ENCODE measurements at regions not wholly inside any gene's neighbourhood (a gene's known extent, or its start where the extent isn't known, plus 50 kb on each side); places are given as distances from the start of the nearest gene placed in this dataset.

DNA sequence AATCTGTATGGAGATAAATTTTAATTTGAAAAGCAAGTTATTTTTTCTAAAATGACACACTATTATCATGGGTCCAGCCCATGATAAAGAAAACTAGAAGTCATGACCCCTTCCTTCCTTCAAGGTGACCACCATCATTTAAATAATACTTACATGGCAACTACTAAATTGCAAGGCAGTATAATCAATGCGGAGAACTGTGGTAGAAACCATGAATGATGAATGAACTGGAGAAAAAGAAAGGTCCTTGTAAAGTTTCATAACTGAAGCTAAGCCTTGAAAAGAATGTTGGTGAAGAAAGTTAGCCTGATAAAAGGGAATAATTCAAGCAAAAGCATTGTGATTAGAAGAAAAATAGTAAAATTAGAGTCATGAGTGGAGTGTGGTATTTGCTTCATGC lies 222.9 kb upstream of the TBC1D5 start:
- Histone ChIP-seq H3K4me1 (no peaks in the 10 kb centered on the region), H3K4me3 (no peak overlapping the region), H3K27ac (no peak overlapping the region), H3K36me3 (no peaks in the 10 kb centered on the region), H3K27me3 (no peaks in the 10 kb centered on the region), H3K9me3 (no peaks in the 10 kb centered on the region)
- TF ChIP-seq POLR2AphosphoS5 (IDR thresholded peaks at IDR 0.05) (no peak), POLR2A (IDR thresholded peaks at IDR 0.05) (no peak), CTCF (IDR thresholded peaks at IDR 0.05) (no peak), EP300 (IDR thresholded peaks at IDR 0.05) (no peak)
- WGBS, 5 donors, result 41 to 93% (median 89%) methylated on average over 1 of the region's 1 CpG
- intact Hi-C loops (cut with DNase I; ENCODE audit: low total_unique reads), result no loop called here
- no peak for DNase-seq

DNA sequence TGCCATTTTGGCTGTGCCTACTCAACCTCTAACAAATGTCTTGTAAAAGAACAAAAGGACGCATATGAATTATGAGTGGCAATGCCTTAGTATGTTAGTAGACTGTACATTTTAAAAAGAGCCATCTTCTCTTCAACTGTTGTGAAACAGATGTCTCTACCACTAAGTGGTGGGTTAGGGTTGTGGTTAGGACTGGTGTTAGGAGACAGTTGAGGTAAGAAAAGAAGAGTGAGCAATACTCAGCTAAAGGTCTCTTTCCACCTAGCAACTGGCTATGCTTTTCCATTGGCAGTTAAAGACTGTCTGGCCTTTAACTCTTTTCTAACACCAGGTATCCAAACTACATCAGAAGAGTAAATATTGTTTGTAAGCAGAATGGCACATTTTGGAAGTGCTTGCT lies 221.7 kb upstream of the TBC1D5 start:
- Histone ChIP-seq H3K4me3 (no peak overlapping the region), H3K36me3 (no peaks in the 10 kb centered on the region), H3K4me1 (no peaks in the 10 kb centered on the region), H3K27ac (no peak overlapping the region), H3K27me3 (no peaks in the 10 kb centered on the region), H3K9me3 (no peaks in the 10 kb centered on the region)
- DNase-seq, result no peak
- intact Hi-C loops (cut with DNase I; ENCODE audit: low total_unique reads), result no loop called here
- TF ChIP-seq CTCF (IDR thresholded peaks at IDR 0.05), result no peak
- no peak for TF ChIP-seq POLR2A (IDR thresholded peaks at IDR 0.05)
- TF ChIP-seq EP300 (IDR thresholded peaks at IDR 0.05), result no peak
- no peak for TF ChIP-seq POLR2AphosphoS5 (IDR thresholded peaks at IDR 0.05)
- 71 to 90% (median 87%) methylated on average over 1 of the region's 1 CpG for WGBS, 5 donors

GRCh38 chr3:17955411-17955810 lies 213.0 kb upstream of the TBC1D5 start:
- Histone ChIP-seq H3K36me3 (no peaks in the 10 kb centered on the region), H3K9me3 (no peaks in the 10 kb centered on the region), H3K4me1 (no peaks in the 10 kb centered on the region), H3K4me3 (no peak overlapping the region), H3K27ac (no peak overlapping the region), H3K27me3 (no peaks in the 10 kb centered on the region)
- DNase-seq, result no peak
- no peak for TF ChIP-seq POLR2AphosphoS5 (IDR thresholded peaks at IDR 0.05)
- intact Hi-C loops (cut with DNase I; ENCODE audit: low total_unique reads), result no loop called here

GRCh38 chr3:17954801-17955200 lies 212.4 kb upstream of the TBC1D5 start:
- H3K27me3 ChIP-seq, result no peaks in the 10 kb centered on the region
- intact Hi-C loops (cut with DNase I; ENCODE audit: low total_unique reads), result no loop called here
- DNase-seq, result no peak
- no peak for TF ChIP-seq POLR2A (IDR thresholded peaks at IDR 0.05)
- no peak for TF ChIP-seq CTCF (IDR thresholded peaks at IDR 0.05)
- no peak for TF ChIP-seq POLR2AphosphoS5 (IDR thresholded peaks at IDR 0.05)
- no peak for TF ChIP-seq EP300 (IDR thresholded peaks at IDR 0.05)
- no peaks in the 10 kb centered on the region for H3K9me3 ChIP-seq
- H3K4me1 ChIP-seq, result no peaks in the 10 kb centered on the region
- WGBS, 5 donors, result 67 to 100% (median 88%) methylated on average over 1 of the region's 1 CpG
- no peak overlapping the region for H3K4me3 ChIP-seq
- H3K36me3 ChIP-seq, result no peaks in the 10 kb centered on the region
- no peak overlapping the region for H3K27ac ChIP-seq

DNA sequence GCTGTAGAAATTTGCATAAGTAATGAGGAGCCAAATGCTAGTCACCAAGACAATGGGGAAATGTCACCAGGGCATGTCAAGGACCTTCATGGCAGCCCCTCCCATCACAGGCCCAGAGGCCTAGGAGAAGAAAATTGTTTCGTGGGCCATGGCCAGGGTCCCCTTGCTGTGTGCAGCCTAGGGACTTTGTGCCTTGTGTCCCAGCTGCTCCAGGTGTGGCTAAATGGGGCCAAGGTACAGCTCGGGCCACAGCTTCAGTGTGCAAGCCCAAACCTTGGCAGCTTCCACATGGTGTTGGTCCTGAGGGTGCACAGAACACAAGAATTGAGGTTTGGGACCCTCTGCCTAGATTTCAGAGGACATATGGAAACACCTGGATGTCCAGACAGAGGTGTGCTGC lies 208.8 kb upstream of the TBC1D5 start:
- WGBS, 5 donors, result 75 to 100% (median 87%) methylated on average over 2 of the region's 2 CpGs
- TF ChIP-seq POLR2AphosphoS5 (IDR thresholded peaks at IDR 0.05) (no peak), POLR2A (IDR thresholded peaks at IDR 0.05) (no peak), CTCF (IDR thresholded peaks at IDR 0.05) (no peak), EP300 (IDR thresholded peaks at IDR 0.05) (no peak)
- H3K4me1 ChIP-seq, result no peaks in the 10 kb centered on the region
- no peaks in the 10 kb centered on the region for H3K9me3 ChIP-seq
- no peaks in the 10 kb centered on the region for H3K36me3 ChIP-seq
- no peak for DNase-seq
- no peaks in the 10 kb centered on the region for H3K27me3 ChIP-seq
- H3K4me3 ChIP-seq, result no peak overlapping the region
- H3K27ac ChIP-seq, result no peak overlapping the region
- intact Hi-C loops (cut with DNase I; ENCODE audit: low total_unique reads), result no loop called here

All from stomach (tissue), 8 donors.